Activated CD4-positive, alpha-beta memory T cell treated with anti-CD3 and anti-CD28 coated beads for 36 hours (primary cell): ENCODE measurements at regions not wholly inside any gene's neighbourhood (a gene's known extent, or its start where the extent isn't known, plus 50 kb on each side); places are given as distances from the start of the nearest gene placed in this dataset.

Experiments
- CTCF ChIA-PET: fragments of 350-600 bp; sonication (Branson Sonifier 250); formaldehyde crosslinking; loops from one replicate; lab custom pipeline; 2021; ENCODE audit warnings: antibody characterized with exemption, inconsistent platforms; lab: Charles Lee
- POLR2A ChIA-PET: fragments of 350-600 bp; sonication (Branson Sonifier 250); formaldehyde crosslinking; loops from one replicate; lab custom pipeline; 2021; ENCODE audit warnings: antibody characterized with exemption; lab: Charles Lee
- DNase-seq: peaks from one replicate; pipeline ENCODE4 v3.0.0-alpha.2; 2020
- H3K27ac Mint-ChIP-seq: one replicate; pipeline ENCODE4 v1.8.0; 2021; ENCODE audit warnings: mixed read lengths
- H3K27me3 Mint-ChIP-seq: one replicate; pipeline ENCODE4 v1.8.0; 2021; ENCODE audit warnings: mixed read lengths
- H3K36me3 Mint-ChIP-seq: one replicate; pipeline ENCODE4 v1.8.0; 2021; ENCODE audit warnings: mixed read lengths
- H3K4me1 Mint-ChIP-seq: one replicate; pipeline ENCODE4 v1.8.0; 2021; ENCODE audit warnings: low read depth, mixed read lengths
- H3K4me3 Mint-ChIP-seq: one replicate; pipeline ENCODE4 v1.8.0; 2021; ENCODE audit warnings: mild to moderate bottlenecking, mixed read lengths
- H3K9me3 Mint-ChIP-seq: one replicate; pipeline ENCODE4 v1.8.0; 2021; ENCODE audit warnings: mixed read lengths
- intact Hi-C: fragments of 100-400 bp; cut with micrococcal nuclease; formaldehyde crosslinking; loops from one replicate; pipeline ENCODE4 v1.15.1; 2023

- no peak overlapping the region for H3K27ac Mint-ChIP-seq
- H3K4me1 Mint-ChIP-seq, result peaks cover 5% of the 10 kb centered on the region
- ChIA-PET CTCF (interaction anchor here (1.4 kb wide), 1 partner anchor 35 kb away, joined by 4 read pairs; no protein-coding TSS in a partner anchor), POLR2A (no interaction called here)
- no peaks in the 10 kb centered on the region for H3K9me3 Mint-ChIP-seq
- no peak overlapping the region for H3K4me3 Mint-ChIP-seq
- no peak for DNase-seq
- intact Hi-C loops, result no loop called here
- H3K36me3 Mint-ChIP-seq, result no peaks in the 10 kb centered on the region
- H3K27me3 Mint-ChIP-seq, result peaks cover 37% of the 10 kb centered on the region
Measured at GRCh38 chr9:84137968-84138367, 157.4 kb downstream of the RMI1 start.

- no peak overlapping the region for H3K4me3 Mint-ChIP-seq
- no peak overlapping the region for H3K27ac Mint-ChIP-seq
- H3K9me3 Mint-ChIP-seq, result no peaks in the 10 kb centered on the region
- peaks cover 5% of the 10 kb centered on the region for H3K4me1 Mint-ChIP-seq
- DNase-seq, result no peak
- ChIA-PET CTCF (no interaction called here), POLR2A (no interaction called here)
- intact Hi-C loops, result no loop called here
- no peaks in the 10 kb centered on the region for H3K36me3 Mint-ChIP-seq
- peaks cover 41% of the 10 kb centered on the region for H3K27me3 Mint-ChIP-seq
Measured at GRCh38 chr9:84138541-84138940, 157.9 kb downstream of the RMI1 start.

GRCh38 chr9:84139296-84140070 lies 158.9 kb downstream of the RMI1 start:
- Mint-ChIP-seq H3K4me1 (peaks cover 5% of the 10 kb centered on the region), H3K36me3 (no peaks in the 10 kb centered on the region), H3K27ac (no peak overlapping the region), H3K4me3 (peak overlapping the region; percentile 24), H3K27me3 (peaks cover 45% of the 10 kb centered on the region), H3K9me3 (no peaks in the 10 kb centered on the region)
- ChIA-PET POLR2A (no interaction called here), CTCF (interaction anchor here (0.6 kb wide), 1 partner anchor 226 kb away, joined by 3 read pairs; no protein-coding TSS in a partner anchor)
- no peak for DNase-seq
- intact Hi-C loops, result no loop called here

GRCh38 chr9:84140535-84141101 lies 160.0 kb downstream of the RMI1 start:
- CTCF ChIA-PET, result no interaction called here
- peak; percentile 27 for DNase-seq
- POLR2A ChIA-PET, result no interaction called here
- H3K4me3 Mint-ChIP-seq, result peak overlapping the region; percentile 74
- peaks cover 45% of the 10 kb centered on the region for H3K27me3 Mint-ChIP-seq
- intact Hi-C loops, result no loop called here
- H3K36me3 Mint-ChIP-seq, result no peaks in the 10 kb centered on the region
- H3K9me3 Mint-ChIP-seq, result no peaks in the 10 kb centered on the region
- no peak overlapping the region for H3K27ac Mint-ChIP-seq
- peaks cover 5% of the 10 kb centered on the region for H3K4me1 Mint-ChIP-seq

GRCh38 chr9:84141741-84142370 lies 161.3 kb downstream of the RMI1 start:
- Mint-ChIP-seq H3K4me3 (no peak overlapping the region), H3K9me3 (no peaks in the 10 kb centered on the region), H3K27me3 (peaks cover 42% of the 10 kb centered on the region), H3K36me3 (no peaks in the 10 kb centered on the region), H3K4me1 (peaks cover 5% of the 10 kb centered on the region), H3K27ac (no peak overlapping the region)
- intact Hi-C loops, result no loop called here
- POLR2A ChIA-PET, result no interaction called here
- DNase-seq, result no peak
- CTCF ChIA-PET, result no interaction called here

- CTCF ChIA-PET, result interaction anchor here (0.6 to 1.8 kb wide), 2 partner anchors 28 to 123 kb away, joined by 5 read pairs; no protein-coding TSS in a partner anchor
- Mint-ChIP-seq H3K27ac (no peak overlapping the region), H3K4me3 (no peak overlapping the region), H3K36me3 (no peaks in the 10 kb centered on the region), H3K9me3 (no peaks in the 10 kb centered on the region), H3K4me1 (peaks cover 5% of the 10 kb centered on the region), H3K27me3 (peaks cover 31% of the 10 kb centered on the region)
- no peak for DNase-seq
- POLR2A ChIA-PET, result no interaction called here
- intact Hi-C loops, result no loop called here
Measured at GRCh38 chr9:84145031-84145430, 164.4 kb downstream of the RMI1 start.

GRCh38 chr9:84145780-84146179 lies 165.2 kb downstream of the RMI1 start:
- CTCF ChIA-PET, result interaction anchor here (0.5 to 1.8 kb wide), 2 partner anchors 27 to 114 kb away, joined by 3 to 5 read pairs; no protein-coding TSS in a partner anchor
- DNase-seq, result no peak
- no peak overlapping the region for H3K4me3 Mint-ChIP-seq
- POLR2A ChIA-PET, result no interaction called here
- H3K36me3 Mint-ChIP-seq, result no peaks in the 10 kb centered on the region
- intact Hi-C loops, result no loop called here
- H3K27me3 Mint-ChIP-seq, result peaks cover 25% of the 10 kb centered on the region
- peaks cover 2% of the 10 kb centered on the region for H3K4me1 Mint-ChIP-seq
- H3K27ac Mint-ChIP-seq, result no peak overlapping the region
- H3K9me3 Mint-ChIP-seq, result no peaks in the 10 kb centered on the region

- CTCF ChIA-PET, result interaction anchor here (0.6 to 1.1 kb wide), 3 partner anchors 26 to 603 kb away, joined by 3 to 4 read pairs (median 3); no protein-coding TSS in a partner anchor
- intact Hi-C loops, result no loop called here
- Mint-ChIP-seq H3K27ac (no peak overlapping the region), H3K9me3 (no peaks in the 10 kb centered on the region), H3K27me3 (peaks cover 13% of the 10 kb centered on the region), H3K4me3 (no peak overlapping the region), H3K4me1 (no peaks in the 10 kb centered on the region), H3K36me3 (no peaks in the 10 kb centered on the region)
- POLR2A ChIA-PET, result no interaction called here
- DNase-seq, result no peak
Measured at GRCh38 chr9:84146893-84147710, 166.5 kb downstream of the RMI1 start.

GRCh38 chr9:84151236-84151635 lies 170.6 kb downstream of the RMI1 start:
- no peak overlapping the region for H3K27ac Mint-ChIP-seq

GRCh38 chr9:84151640-84152039 lies 171.0 kb downstream of the RMI1 start:
- intact Hi-C loops, result no loop called here
- POLR2A ChIA-PET, result no interaction called here
- Mint-ChIP-seq H3K27me3 (no peaks in the 10 kb centered on the region), H3K36me3 (no peaks in the 10 kb centered on the region), H3K4me3 (no peak overlapping the region), H3K4me1 (no peaks in the 10 kb centered on the region), H3K9me3 (no peaks in the 10 kb centered on the region), H3K27ac (no peak overlapping the region)
- CTCF ChIA-PET, result interaction anchor here (0.6 to 2.8 kb wide), 3 partner anchors 21 to 174 kb away, joined by 3 to 10 read pairs (median 3); no protein-coding TSS in a partner anchor
- DNase-seq, result no peak

More at GRCh38 chr9:84151236-84151635, 170.6 kb downstream of the RMI1 start:
- Mint-ChIP-seq H3K4me1 (no peaks in the 10 kb centered on the region), H3K36me3 (no peaks in the 10 kb centered on the region), H3K9me3 (no peaks in the 10 kb centered on the region), H3K4me3 (no peak overlapping the region), H3K27me3 (no peaks in the 10 kb centered on the region)
- no peak for DNase-seq
- ChIA-PET POLR2A (no interaction called here), CTCF (interaction anchor here (1.0 to 2.8 kb wide), 2 partner anchors 22 to 110 kb away, joined by 3 to 10 read pairs; no protein-coding TSS in a partner anchor)
- intact Hi-C loops, result no loop called here

GRCh38 chr9:84152204-84152603 lies 171.6 kb downstream of the RMI1 start:
- H3K4me1 Mint-ChIP-seq, result no peaks in the 10 kb centered on the region
- ChIA-PET CTCF (interaction anchor here (0.6 to 2.8 kb wide), 3 partner anchors 21 to 174 kb away, joined by 3 to 10 read pairs (median 3); no protein-coding TSS in a partner anchor), POLR2A (no interaction called here)
- H3K9me3 Mint-ChIP-seq, result no peaks in the 10 kb centered on the region
- no peak for DNase-seq
- intact Hi-C loops, result no loop called here
- H3K4me3 Mint-ChIP-seq, result no peak overlapping the region
- H3K27me3 Mint-ChIP-seq, result no peaks in the 10 kb centered on the region
- H3K27ac Mint-ChIP-seq, result no peak overlapping the region
- H3K36me3 Mint-ChIP-seq, result no peaks in the 10 kb centered on the region
